ENCODE measurements at regions not wholly inside any gene's neighbourhood (a gene's known extent, or its start where the extent isn't known, plus 50 kb on each side); places are given as distances from the start of the nearest gene placed in this dataset.
"Not testable (repeated sequence)": the region's sequence is repeated elsewhere in the genome, so short reads cannot be mapped to it uniquely, and the experiment has no call there.

- no peak overlapping the region for H3K27ac ChIP-seq
- no peak for TF ChIP-seq POLR2A (IDR thresholded peaks at IDR 0.05)
- TF ChIP-seq EP300 (IDR thresholded peaks at IDR 0.05; ENCODE audit: low read depth) = no peak
- no peak for TF ChIP-seq POLR2AphosphoS5 (IDR thresholded peaks at IDR 0.05)
- TF ChIP-seq CTCF (IDR thresholded peaks at IDR 0.05) = no peak
- in situ Hi-C loops (cut with MboI; ENCODE audit: low pct_ligation_motif_present in 1 of 4, low pct_unique_long_range_greater_than_20kb in 1 of 4, low sequenced_read_pairs in 3 of 4) (no loop called here), intact Hi-C loops (cut with DNase I; ENCODE audit: low total_unique reads) (no loop called here)
- H3K4me1 ChIP-seq = no peaks in the 10 kb centered on the region
- H3K9me3 ChIP-seq = no peaks in the 10 kb centered on the region
- no peak overlapping the region for H3K4me3 ChIP-seq
- no peaks in the 10 kb centered on the region for H3K27me3 ChIP-seq
- DNase-seq = no peak
- H3K36me3 ChIP-seq = no peaks in the 10 kb centered on the region
- WGBS, 2 donors (ENCODE audit: low coverage in 1 of 2) = 80 to 91% methylated on average over 1 to 2 of the region's 2 CpGs
Observed at GRCh38 chr4:115970859-115971258, 857.4 kb upstream of the NDST4 start.

- WGBS, 2 donors (ENCODE audit: low coverage in 1 of 2) = 79% methylated on average over 1 of the region's 1 CpG; no CpG with 5 or more reads in 1 of the 2 donors
- Histone ChIP-seq H3K27me3 (no peaks in the 10 kb centered on the region), H3K4me1 (no peaks in the 10 kb centered on the region), H3K27ac (no peak overlapping the region), H3K9me3 (no peaks in the 10 kb centered on the region), H3K4me3 (no peak overlapping the region), H3K36me3 (no peaks in the 10 kb centered on the region)
- intact Hi-C loops (cut with DNase I; ENCODE audit: low total_unique reads) = no loop called here
- DNase-seq = no peak
- TF ChIP-seq POLR2A (IDR thresholded peaks at IDR 0.05) (no peak), POLR2AphosphoS5 (IDR thresholded peaks at IDR 0.05) (no peak), CTCF (IDR thresholded peaks at IDR 0.05) (no peak), EP300 (IDR thresholded peaks at IDR 0.05; ENCODE audit: low read depth) (no peak)
- in situ Hi-C loops (cut with MboI; ENCODE audit: low pct_ligation_motif_present in 1 of 4, low pct_unique_long_range_greater_than_20kb in 1 of 4, low sequenced_read_pairs in 3 of 4) = no loop called here
Observed at GRCh38 chr4:115969756-115970155, 856.3 kb upstream of the NDST4 start.

- in situ Hi-C loops (cut with MboI; ENCODE audit: low pct_ligation_motif_present in 1 of 4, low pct_unique_long_range_greater_than_20kb in 1 of 4, low sequenced_read_pairs in 3 of 4) = no loop called here
Observed at GRCh38 chr4:115965588-115965987, 852.2 kb upstream of the NDST4 start.

GRCh38 chr4:115956054-115956796 lies 842.8 kb upstream of the NDST4 start:
- DNase-seq; H3K4me3 ChIP-seq; intact Hi-C loops (cut with DNase I; ENCODE audit: low total_unique reads); H3K27ac ChIP-seq; H3K9me3 ChIP-seq; in situ Hi-C loops (cut with MboI; ENCODE audit: low pct_ligation_motif_present in 1 of 4, low pct_unique_long_range_greater_than_20kb in 1 of 4, low sequenced_read_pairs in 3 of 4); H3K27me3 ChIP-seq; H3K4me1 ChIP-seq; H3K36me3 ChIP-seq: not testable (repeated sequence)
- 39 to 71% methylated on average over 2 to 6 of the region's 6 CpGs for WGBS, 2 donors (ENCODE audit: low coverage in 1 of 2)

More at GRCh38 chr4:115965588-115965987, 852.2 kb upstream of the NDST4 start:
- Histone ChIP-seq H3K4me1 (no peaks in the 10 kb centered on the region), H3K9me3 (no peaks in the 10 kb centered on the region), H3K27me3 (no peaks in the 10 kb centered on the region), H3K27ac (no peak overlapping the region), H3K4me3 (no peak overlapping the region), H3K36me3 (no peaks in the 10 kb centered on the region)
- WGBS, 2 donors (ENCODE audit: low coverage in 1 of 2) = 95% methylated on average over 3 of the region's 3 CpGs
- DNase-seq = no peak
- intact Hi-C loops (cut with DNase I; ENCODE audit: low total_unique reads) = no loop called here
- TF ChIP-seq POLR2AphosphoS5 (IDR thresholded peaks at IDR 0.05) (no peak), EP300 (IDR thresholded peaks at IDR 0.05; ENCODE audit: low read depth) (no peak), POLR2A (IDR thresholded peaks at IDR 0.05) (no peak), CTCF (IDR thresholded peaks at IDR 0.05) (no peak)

GRCh38 chr4:115950806-115951205 lies 837.4 kb upstream of the NDST4 start:
- no peaks in the 10 kb centered on the region for H3K4me1 ChIP-seq
- H3K36me3 ChIP-seq = no peaks in the 10 kb centered on the region
- 89 to 100% methylated on average over 3 to 9 of the region's 10 CpGs for WGBS, 2 donors (ENCODE audit: low coverage in 1 of 2)
- H3K27ac ChIP-seq = no peak overlapping the region
- no peak overlapping the region for H3K4me3 ChIP-seq
- no peaks in the 10 kb centered on the region for H3K9me3 ChIP-seq
- no peaks in the 10 kb centered on the region for H3K27me3 ChIP-seq
- intact Hi-C loops (cut with DNase I; ENCODE audit: low total_unique reads) = no loop called here
- in situ Hi-C loops (cut with MboI; ENCODE audit: low pct_ligation_motif_present in 1 of 4, low pct_unique_long_range_greater_than_20kb in 1 of 4, low sequenced_read_pairs in 3 of 4) = no loop called here
- no peak for TF ChIP-seq EP300 (IDR thresholded peaks at IDR 0.05; ENCODE audit: low read depth)
- TF ChIP-seq POLR2AphosphoS5 (IDR thresholded peaks at IDR 0.05) = no peak
- no peak for TF ChIP-seq CTCF (IDR thresholded peaks at IDR 0.05)
- no peak for TF ChIP-seq POLR2A (IDR thresholded peaks at IDR 0.05)
- DNase-seq = no peak

GRCh38 chr4:115949974-115950743 lies 836.7 kb upstream of the NDST4 start:
- H3K27me3 ChIP-seq; DNase-seq; in situ Hi-C loops (cut with MboI; ENCODE audit: low pct_ligation_motif_present in 1 of 4, low pct_unique_long_range_greater_than_20kb in 1 of 4, low sequenced_read_pairs in 3 of 4); H3K9me3 ChIP-seq; H3K27ac ChIP-seq; H3K4me1 ChIP-seq; H3K36me3 ChIP-seq; intact Hi-C loops (cut with DNase I; ENCODE audit: low total_unique reads); H3K4me3 ChIP-seq: not testable (repeated sequence)
- WGBS, 2 donors (ENCODE audit: low coverage in 1 of 2) = 80 to 94% methylated on average over 3 of the region's 3 CpGs

All from transverse colon (tissue), 4 donors.